ENCODE measurements at regions not wholly inside any gene's neighbourhood (a gene's known extent, or its start where the extent isn't known, plus 50 kb on each side); places are given as distances from the start of the nearest gene placed in this dataset.
"Not testable (repeated sequence)": the region's sequence is repeated elsewhere in the genome, so short reads cannot be mapped to it uniquely, and the experiment has no call there.

- Mint-ChIP-seq H3K4me1 (ENCODE audit: low read depth) (no peaks in the 10 kb centered on the region), H3K27ac (no peak overlapping the region), H3K9me3 (ENCODE audit: low read depth) (peaks cover 17% of the 10 kb centered on the region)
These were observed 101.7 kb downstream of the NPAP1 start for GRCh38 chr15:24777307-24777706.

GRCh38 chr15:24784506-24784905, 108.9 kb downstream of the NPAP1 start:
- no peak for DNase-seq (ENCODE audit: low spot score, unreplicated experiment)
- H3K9me3 Mint-ChIP-seq (ENCODE audit: low read depth): peaks cover 15% of the 10 kb centered on the region
- H3K27me3 Mint-ChIP-seq: no peaks in the 10 kb centered on the region
- H3K27ac Mint-ChIP-seq: no peak overlapping the region
- no peak for TF ChIP-seq CTCF (IDR thresholded peaks at IDR 0.05; ENCODE audit: unreplicated experiment)
- H3K4me3 Mint-ChIP-seq (ENCODE audit: low read depth): no peak overlapping the region
- no peaks in the 10 kb centered on the region for H3K36me3 Mint-ChIP-seq (ENCODE audit: insufficient read depth)
- H3K4me1 Mint-ChIP-seq (ENCODE audit: low read depth): no peaks in the 10 kb centered on the region

More at GRCh38 chr15:24777307-24777706, 101.7 kb downstream of the NPAP1 start:
- H3K36me3 Mint-ChIP-seq (ENCODE audit: insufficient read depth): no peaks in the 10 kb centered on the region
- no peak for TF ChIP-seq CTCF (IDR thresholded peaks at IDR 0.05; ENCODE audit: unreplicated experiment)
- H3K4me3 Mint-ChIP-seq (ENCODE audit: low read depth): no peak overlapping the region
- peaks cover 16% of the 10 kb centered on the region for H3K27me3 Mint-ChIP-seq
- DNase-seq (ENCODE audit: low spot score, unreplicated experiment): no peak

GRCh38 chr15:24786347-24786746, 110.8 kb downstream of the NPAP1 start:
- H3K36me3 Mint-ChIP-seq (ENCODE audit: insufficient read depth): no peaks in the 10 kb centered on the region
- H3K9me3 Mint-ChIP-seq (ENCODE audit: low read depth): peaks cover 16% of the 10 kb centered on the region
- H3K4me1 Mint-ChIP-seq (ENCODE audit: low read depth): no peaks in the 10 kb centered on the region
- no peak for DNase-seq (ENCODE audit: low spot score, unreplicated experiment)
- no peak for TF ChIP-seq CTCF (IDR thresholded peaks at IDR 0.05; ENCODE audit: unreplicated experiment)
- no peaks in the 10 kb centered on the region for H3K27me3 Mint-ChIP-seq
- no peak overlapping the region for H3K27ac Mint-ChIP-seq
- no peak overlapping the region for H3K4me3 Mint-ChIP-seq (ENCODE audit: low read depth)

GRCh38 chr15:24802624-24803023, 127.0 kb downstream of the NPAP1 start:
- not testable (repeated sequence) for DNase-seq (ENCODE audit: low spot score, unreplicated experiment); H3K4me3 Mint-ChIP-seq (ENCODE audit: low read depth); H3K36me3 Mint-ChIP-seq (ENCODE audit: insufficient read depth); H3K27me3 Mint-ChIP-seq; H3K27ac Mint-ChIP-seq; H3K4me1 Mint-ChIP-seq (ENCODE audit: low read depth)
- H3K9me3 Mint-ChIP-seq (ENCODE audit: low read depth): peaks cover 14% of the 10 kb centered on the region

- no peaks in the 10 kb centered on the region for H3K27me3 Mint-ChIP-seq
These were observed 135.1 kb upstream of the SNRPN start for GRCh38 chr15:24819680-24820079.

More at GRCh38 chr15:24819680-24820079, 135.1 kb upstream of the SNRPN start:
- TF ChIP-seq CTCF (IDR thresholded peaks at IDR 0.05; ENCODE audit: unreplicated experiment): no peak
- Mint-ChIP-seq H3K4me3 (ENCODE audit: low read depth) (no peak overlapping the region), H3K9me3 (ENCODE audit: low read depth) (peaks cover 7% of the 10 kb centered on the region), H3K36me3 (ENCODE audit: insufficient read depth) (peaks cover 2% of the 10 kb centered on the region), H3K4me1 (ENCODE audit: low read depth) (peaks cover 5% of the 10 kb centered on the region), H3K27ac (no peak overlapping the region)
- no peak for DNase-seq (ENCODE audit: low spot score, unreplicated experiment)

All from progenitor cell of endocrine pancreas (in vitro differentiated cells).